ENCODE measurements at regions not wholly inside any gene's neighbourhood (a gene's known extent, or its start where the extent isn't known, plus 50 kb on each side); places are given as distances from the start of the nearest gene placed in this dataset.

DNA sequence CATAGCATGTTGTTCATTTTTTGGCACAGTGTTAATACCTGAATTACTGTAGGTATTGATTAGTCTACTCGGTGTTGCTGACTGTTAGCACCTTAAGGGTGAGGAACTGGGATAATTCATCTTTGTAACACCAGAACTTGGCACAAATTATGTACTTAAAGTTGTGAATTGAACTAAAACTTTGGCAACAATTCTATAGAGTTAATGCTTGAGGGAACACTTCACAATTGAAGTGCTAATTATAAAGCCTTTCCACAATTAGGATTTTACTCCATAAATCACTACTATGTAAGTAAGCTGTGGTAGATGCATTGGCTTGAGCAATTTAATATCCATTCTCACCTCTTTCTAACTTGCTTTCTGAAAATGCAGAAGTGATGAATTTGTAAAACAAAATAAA is 686.7 kb downstream of the PDHA2 start:
- Histone ChIP-seq H4K20me1 (replicated peaks; ENCODE audit: insufficient read depth) (no peaks in the 10 kb centered on the region), H3K36me3 (ENCODE audit: insufficient read depth) (no peaks in the 10 kb centered on the region), H2AFZ (no peak overlapping the region), H3K27me3 (ENCODE audit: insufficient read depth) (no peaks in the 10 kb centered on the region), H3K4me2 (no peak overlapping the region), H3K9me2 (ENCODE audit: insufficient read depth) (peaks cover 12% of the 10 kb centered on the region), H3K4me3 (no peak overlapping the region), H3K27ac (ENCODE audit: low read depth) (no peak overlapping the region), H3F3A (replicated peaks; ENCODE audit: low read depth) (no peaks in the 10 kb centered on the region), H3K79me2 (replicated peaks; ENCODE audit: insufficient read depth) (no peaks in the 10 kb centered on the region), H3K4me1 (ENCODE audit: insufficient read depth) (no peaks in the 10 kb centered on the region)
- Mint-ChIP-seq H3K9me3 (peaks cover 6% of the 10 kb centered on the region; the same call in 2 of the 3 replicates), H3K4me3 (no peak overlapping the region), H3K4me1 (no peaks in the 10 kb centered on the region), H3K27me3 (ENCODE audit: insufficient read depth, low read depth, poor library complexity) (no peaks in the 10 kb centered on the region), H3K36me3 (ENCODE audit: low read depth) (peaks cover 6% of the 10 kb centered on the region; the same call in 2 of the 3 replicates), H3K27ac (no peak overlapping the region)
- DNase-seq (ENCODE audit: low spot score) (no peak), ATAC-seq (no peak)
- TF ChIP-seq ZNF114 (CRISPR knock-in tag; IDR thresholded peaks at IDR 0.05) (no peak), POLR2AphosphoS5 (IDR thresholded peaks at IDR 0.05; ENCODE audit: low read depth) (no peak), NANOG (IDR thresholded peaks at IDR 0.05; ENCODE audit: borderline replicate concordance) (no peak), EZH2phosphoT487 (IDR thresholded peaks at IDR 0.05; ENCODE audit: unreplicated experiment) (no peak), STAT1 (IDR thresholded peaks at IDR 0.05; ENCODE audit: unreplicated experiment) (no peak), EZH2 (IDR thresholded peaks at IDR 0.05; ENCODE audit: low read depth, unreplicated experiment) (no peak), JUNB (IDR thresholded peaks at IDR 0.05; ENCODE audit: unreplicated experiment) (no peak), CREB1 (CRISPR knock-in tag; IDR thresholded peaks at IDR 0.05; ENCODE audit: low read depth) (no peak), ZNF331 (CRISPR knock-in tag; IDR thresholded peaks at IDR 0.05; ENCODE audit: low read depth) (no peak)
- TF ChIP-seq, protein P1, sequence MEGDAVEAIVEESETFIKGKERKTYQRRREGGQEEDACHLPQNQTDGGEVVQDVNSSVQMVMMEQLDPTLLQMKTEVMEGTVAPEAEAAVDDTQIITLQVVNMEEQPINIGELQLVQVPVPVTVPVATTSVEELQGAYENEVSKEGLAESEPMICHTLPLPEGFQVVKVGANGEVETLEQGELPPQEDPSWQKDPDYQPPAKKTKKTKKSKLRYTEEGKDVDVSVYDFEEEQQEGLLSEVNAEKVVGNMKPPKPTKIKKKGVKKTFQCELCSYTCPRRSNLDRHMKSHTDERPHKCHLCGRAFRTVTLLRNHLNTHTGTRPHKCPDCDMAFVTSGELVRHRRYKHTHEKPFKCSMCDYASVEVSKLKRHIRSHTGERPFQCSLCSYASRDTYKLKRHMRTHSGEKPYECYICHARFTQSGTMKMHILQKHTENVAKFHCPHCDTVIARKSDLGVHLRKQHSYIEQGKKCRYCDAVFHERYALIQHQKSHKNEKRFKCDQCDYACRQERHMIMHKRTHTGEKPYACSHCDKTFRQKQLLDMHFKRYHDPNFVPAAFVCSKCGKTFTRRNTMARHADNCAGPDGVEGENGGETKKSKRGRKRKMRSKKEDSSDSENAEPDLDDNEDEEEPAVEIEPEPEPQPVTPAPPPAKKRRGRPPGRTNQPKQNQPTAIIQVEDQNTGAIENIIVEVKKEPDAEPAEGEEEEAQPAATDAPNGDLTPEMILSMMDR (conservative IDR thresholded peaks at IDR 0.05; ENCODE audit: low read depth in 2 of 2) = no peak
- TF ChIP-seq, protein P2, sequence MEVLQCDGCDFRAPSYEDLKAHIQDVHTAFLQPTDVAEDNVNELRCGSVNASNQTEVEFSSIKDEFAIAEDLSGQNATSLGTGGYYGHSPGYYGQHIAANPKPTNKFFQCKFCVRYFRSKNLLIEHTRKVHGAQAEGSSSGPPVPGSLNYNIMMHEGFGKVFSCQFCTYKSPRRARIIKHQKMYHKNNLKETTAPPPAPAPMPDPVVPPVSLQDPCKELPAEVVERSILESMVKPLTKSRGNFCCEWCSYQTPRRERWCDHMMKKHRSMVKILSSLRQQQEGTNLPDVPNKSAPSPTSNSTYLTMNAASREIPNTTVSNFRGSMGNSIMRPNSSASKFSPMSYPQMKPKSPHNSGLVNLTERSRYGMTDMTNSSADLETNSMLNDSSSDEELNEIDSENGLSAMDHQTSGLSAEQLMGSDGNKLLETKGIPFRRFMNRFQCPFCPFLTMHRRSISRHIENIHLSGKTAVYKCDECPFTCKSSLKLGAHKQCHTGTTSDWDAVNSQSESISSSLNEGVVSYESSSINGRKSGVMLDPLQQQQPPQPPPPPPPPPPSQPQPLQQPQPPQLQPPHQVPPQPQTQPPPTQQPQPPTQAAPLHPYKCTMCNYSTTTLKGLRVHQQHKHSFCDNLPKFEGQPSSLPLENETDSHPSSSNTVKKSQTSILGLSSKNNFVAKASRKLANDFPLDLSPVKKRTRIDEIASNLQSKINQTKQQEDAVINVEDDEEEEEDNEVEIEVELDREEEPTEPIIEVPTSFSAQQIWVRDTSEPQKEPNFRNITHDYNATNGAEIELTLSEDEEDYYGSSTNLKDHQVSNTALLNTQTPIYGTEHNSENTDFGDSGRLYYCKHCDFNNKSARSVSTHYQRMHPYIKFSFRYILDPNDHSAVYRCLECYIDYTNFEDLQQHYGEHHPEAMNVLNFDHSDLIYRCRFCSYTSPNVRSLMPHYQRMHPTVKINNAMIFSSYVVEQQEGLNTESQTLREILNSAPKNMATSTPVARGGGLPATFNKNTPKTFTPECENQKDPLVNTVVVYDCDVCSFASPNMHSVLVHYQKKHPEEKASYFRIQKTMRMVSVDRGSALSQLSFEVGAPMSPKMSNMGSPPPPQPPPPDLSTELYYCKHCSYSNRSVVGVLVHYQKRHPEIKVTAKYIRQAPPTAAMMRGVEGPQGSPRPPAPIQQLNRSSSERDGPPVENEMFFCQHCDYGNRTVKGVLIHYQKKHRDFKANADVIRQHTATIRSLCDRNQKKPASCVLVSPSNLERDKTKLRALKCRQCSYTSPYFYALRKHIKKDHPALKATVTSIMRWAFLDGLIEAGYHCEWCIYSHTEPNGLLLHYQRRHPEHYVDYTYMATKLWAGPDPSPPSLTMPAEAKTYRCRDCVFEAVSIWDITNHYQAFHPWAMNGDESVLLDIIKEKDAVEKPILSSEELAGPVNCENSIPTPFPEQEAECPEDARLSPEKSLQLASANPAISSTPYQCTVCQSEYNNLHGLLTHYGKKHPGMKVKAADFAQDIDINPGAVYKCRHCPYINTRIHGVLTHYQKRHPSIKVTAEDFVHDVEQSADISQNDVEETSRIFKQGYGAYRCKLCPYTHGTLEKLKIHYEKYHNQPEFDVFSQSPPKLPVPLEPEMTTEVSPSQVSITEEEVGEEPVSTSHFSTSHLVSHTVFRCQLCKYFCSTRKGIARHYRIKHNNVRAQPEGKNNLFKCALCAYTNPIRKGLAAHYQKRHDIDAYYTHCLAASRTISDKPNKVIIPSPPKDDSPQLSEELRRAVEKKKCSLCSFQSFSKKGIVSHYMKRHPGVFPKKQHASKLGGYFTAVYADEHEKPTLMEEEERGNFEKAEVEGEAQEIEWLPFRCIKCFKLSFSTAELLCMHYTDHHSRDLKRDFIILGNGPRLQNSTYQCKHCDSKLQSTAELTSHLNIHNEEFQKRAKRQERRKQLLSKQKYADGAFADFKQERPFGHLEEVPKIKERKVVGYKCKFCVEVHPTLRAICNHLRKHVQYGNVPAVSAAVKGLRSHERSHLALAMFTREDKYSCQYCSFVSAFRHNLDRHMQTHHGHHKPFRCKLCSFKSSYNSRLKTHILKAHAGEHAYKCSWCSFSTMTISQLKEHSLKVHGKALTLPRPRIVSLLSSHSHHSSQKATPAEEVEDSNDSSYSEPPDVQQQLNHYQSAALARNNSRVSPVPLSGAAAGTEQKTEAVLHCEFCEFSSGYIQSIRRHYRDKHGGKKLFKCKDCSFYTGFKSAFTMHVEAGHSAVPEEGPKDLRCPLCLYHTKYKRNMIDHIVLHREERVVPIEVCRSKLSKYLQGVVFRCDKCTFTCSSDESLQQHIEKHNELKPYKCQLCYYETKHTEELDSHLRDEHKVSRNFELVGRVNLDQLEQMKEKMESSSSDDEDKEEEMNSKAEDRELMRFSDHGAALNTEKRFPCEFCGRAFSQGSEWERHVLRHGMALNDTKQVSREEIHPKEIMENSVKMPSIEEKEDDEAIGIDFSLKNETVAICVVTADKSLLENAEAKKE (CRISPR knock-in tag; IDR thresholded peaks at IDR 0.05) = no peak
- TF ChIP-seq, protein P3, sequence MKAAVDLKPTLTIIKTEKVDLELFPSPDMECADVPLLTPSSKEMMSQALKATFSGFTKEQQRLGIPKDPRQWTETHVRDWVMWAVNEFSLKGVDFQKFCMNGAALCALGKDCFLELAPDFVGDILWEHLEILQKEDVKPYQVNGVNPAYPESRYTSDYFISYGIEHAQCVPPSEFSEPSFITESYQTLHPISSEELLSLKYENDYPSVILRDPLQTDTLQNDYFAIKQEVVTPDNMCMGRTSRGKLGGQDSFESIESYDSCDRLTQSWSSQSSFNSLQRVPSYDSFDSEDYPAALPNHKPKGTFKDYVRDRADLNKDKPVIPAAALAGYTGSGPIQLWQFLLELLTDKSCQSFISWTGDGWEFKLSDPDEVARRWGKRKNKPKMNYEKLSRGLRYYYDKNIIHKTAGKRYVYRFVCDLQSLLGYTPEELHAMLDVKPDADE (IDR thresholded peaks at IDR 0.05) = no peak

Data from GM23338 (cell line).